GM12878 (cell line): ENCODE measurements at regions not wholly inside any gene's neighbourhood (a gene's known extent, or its start where the extent isn't known, plus 50 kb on each side); places are given as distances from the start of the nearest gene placed in this dataset.

Experiments
- GABPA ChIP-seq: IDR thresholded peaks from 2 replicates; pipeline ENCODE4 v1.6.1; 2014; ENCODE audit warnings: antibody characterized with exemption, low read depth, mild to moderate bottlenecking, inconsistent platforms
- HDAC2 ChIP-seq: fragments of 200-600 bp; sonication (generic); IDR thresholded peaks from 2 replicates; pipeline ENCODE4 v1.6.1; 2017
- MTA3 ChIP-seq: IDR thresholded peaks from 2 replicates; pipeline ENCODE4 v1.6.1; 2012; ENCODE audit warnings: low read length, inconsistent platforms, borderline replicate concordance
- ZNF24 ChIP-seq: fragments of 450-650 bp; IDR thresholded peaks from 2 replicates; pipeline ENCODE4 v1.6.1; 2017; ENCODE audit warnings: antibody characterized with exemption, mild to moderate bottlenecking
- ZNF622 ChIP-seq: fragments of 450-650 bp; IDR thresholded peaks from 2 replicates; pipeline ENCODE4 v1.6.1; 2017; ENCODE audit warnings: mild to moderate bottlenecking, inconsistent platforms
- TF ChIP-seq, protein P1 (sequence below), 3 experiments: IDR thresholded peaks in 2 of 3; conservative IDR thresholded peaks in 1 of 3; 2 replicates each; pipeline ENCODE4 v1.5.1; 2011; ENCODE audit warnings: low read depth in 3 of 3, low read length in 3 of 3, mild to moderate bottlenecking in 3 of 3, control low read depth in 2 of 3, moderate library complexity in 2 of 3, inconsistent platforms in 1 of 3, mixed read lengths in 1 of 3; ENCODE audit not compliant: control insufficient read depth in 2 of 3, insufficient read depth in 1 of 3; ENCODE audit errors: extremely low read depth in 1 of 3
- TF ChIP-seq, protein P2 (sequence below): fragments of 450-650 bp; IDR thresholded peaks from 2 replicates; pipeline ENCODE4 v1.6.1; 2017; ENCODE audit warnings: mild to moderate bottlenecking

DNA sequence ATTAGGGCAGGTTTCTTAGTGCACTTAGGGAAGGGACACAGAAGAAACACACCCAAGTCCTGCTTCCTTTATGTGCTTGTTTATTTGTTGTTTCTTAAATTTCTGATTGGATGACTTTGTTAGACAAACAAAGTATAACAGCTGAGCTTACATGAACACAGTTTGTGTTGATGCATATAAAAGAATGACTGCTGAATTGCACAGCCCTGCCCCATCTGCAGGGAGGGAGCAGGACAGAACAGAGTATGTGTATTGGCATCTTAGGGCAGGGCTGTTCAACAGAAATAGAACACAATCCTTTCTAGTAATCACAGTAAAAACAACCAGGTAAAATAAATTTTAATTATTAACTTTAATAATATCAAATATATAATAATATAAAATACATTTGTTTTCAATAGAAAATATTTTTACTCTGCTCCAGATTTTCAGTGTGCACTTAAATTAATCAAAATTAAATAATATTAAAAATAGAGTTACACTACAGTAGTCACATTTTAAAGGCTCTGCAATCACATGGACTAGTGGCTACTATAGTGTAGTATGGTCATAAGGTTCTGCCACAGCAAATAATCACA, 198.4 kb downstream of the ZNF621 start:
- TF ChIP-seq ZNF622 (no peak), ZNF24 (no peak), MTA3 (no peak), HDAC2 (no peak), GABPA (no peak)
- TF ChIP-seq, protein P1, sequence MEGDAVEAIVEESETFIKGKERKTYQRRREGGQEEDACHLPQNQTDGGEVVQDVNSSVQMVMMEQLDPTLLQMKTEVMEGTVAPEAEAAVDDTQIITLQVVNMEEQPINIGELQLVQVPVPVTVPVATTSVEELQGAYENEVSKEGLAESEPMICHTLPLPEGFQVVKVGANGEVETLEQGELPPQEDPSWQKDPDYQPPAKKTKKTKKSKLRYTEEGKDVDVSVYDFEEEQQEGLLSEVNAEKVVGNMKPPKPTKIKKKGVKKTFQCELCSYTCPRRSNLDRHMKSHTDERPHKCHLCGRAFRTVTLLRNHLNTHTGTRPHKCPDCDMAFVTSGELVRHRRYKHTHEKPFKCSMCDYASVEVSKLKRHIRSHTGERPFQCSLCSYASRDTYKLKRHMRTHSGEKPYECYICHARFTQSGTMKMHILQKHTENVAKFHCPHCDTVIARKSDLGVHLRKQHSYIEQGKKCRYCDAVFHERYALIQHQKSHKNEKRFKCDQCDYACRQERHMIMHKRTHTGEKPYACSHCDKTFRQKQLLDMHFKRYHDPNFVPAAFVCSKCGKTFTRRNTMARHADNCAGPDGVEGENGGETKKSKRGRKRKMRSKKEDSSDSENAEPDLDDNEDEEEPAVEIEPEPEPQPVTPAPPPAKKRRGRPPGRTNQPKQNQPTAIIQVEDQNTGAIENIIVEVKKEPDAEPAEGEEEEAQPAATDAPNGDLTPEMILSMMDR (IDR thresholded peaks at IDR 0.05 in 2 of 3, conservative IDR thresholded peaks at IDR 0.05 in 1 of 3; ENCODE audit: control insufficient read depth in 2 of 3, extremely low read depth in 1 of 3, insufficient read depth in 1 of 3, low read depth in 3 of 3, low read length in 3 of 3): no peak
- TF ChIP-seq, protein P2, sequence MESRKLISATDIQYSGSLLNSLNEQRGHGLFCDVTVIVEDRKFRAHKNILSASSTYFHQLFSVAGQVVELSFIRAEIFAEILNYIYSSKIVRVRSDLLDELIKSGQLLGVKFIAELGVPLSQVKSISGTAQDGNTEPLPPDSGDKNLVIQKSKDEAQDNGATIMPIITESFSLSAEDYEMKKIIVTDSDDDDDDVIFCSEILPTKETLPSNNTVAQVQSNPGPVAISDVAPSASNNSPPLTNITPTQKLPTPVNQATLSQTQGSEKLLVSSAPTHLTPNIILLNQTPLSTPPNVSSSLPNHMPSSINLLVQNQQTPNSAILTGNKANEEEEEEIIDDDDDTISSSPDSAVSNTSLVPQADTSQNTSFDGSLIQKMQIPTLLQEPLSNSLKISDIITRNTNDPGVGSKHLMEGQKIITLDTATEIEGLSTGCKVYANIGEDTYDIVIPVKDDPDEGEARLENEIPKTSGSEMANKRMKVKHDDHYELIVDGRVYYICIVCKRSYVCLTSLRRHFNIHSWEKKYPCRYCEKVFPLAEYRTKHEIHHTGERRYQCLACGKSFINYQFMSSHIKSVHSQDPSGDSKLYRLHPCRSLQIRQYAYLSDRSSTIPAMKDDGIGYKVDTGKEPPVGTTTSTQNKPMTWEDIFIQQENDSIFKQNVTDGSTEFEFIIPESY: no peak
